IMR-90 (cell line): ENCODE measurements at regions not wholly inside any gene's neighbourhood (a gene's known extent, or its start where the extent isn't known, plus 50 kb on each side); places are given as distances from the start of the nearest gene placed in this dataset.

ENCODE experiments used
- ATAC-seq: fragments of 200-7000 bp; cut with Tn5 transposase; 2 replicates; pipeline ENCODE4 v1.9.1; 2020; ENCODE audit warnings: low read depth, mild to moderate bottlenecking, moderate library complexity
- BruUV-seq: library from RNA; stranded (reverse); fragments of 400-500 nt; replicated peaks from 2 replicates; lab custom pipeline; 2021; lab: Mats Ljungman, UMichigan
- CTCF ChIA-PET: fragments of 300-600 bp; formaldehyde crosslinking; extraction: SDS; loops from one replicate; lab custom pipeline; 2021; ENCODE audit warnings: antibody characterized with exemption; lab: Yijun Ruan, JAX
- POLR2A ChIA-PET: fragments of 300-600 bp; sonication (Branson Sonifier 250); formaldehyde crosslinking; loops from one replicate; lab custom pipeline; 2022; ENCODE audit warnings: antibody characterized with exemption; ENCODE audit not compliant: unreplicated experiment; lab: Charles Lee
- DNase-seq: peaks from one replicate; pipeline ENCODE4 v3.0.0; 2013
- H2AFZ ChIP-seq: replicated peaks from 2 replicates; pipeline ENCODE3; 2013; ENCODE audit warnings: low read length, mild to moderate bottlenecking; ENCODE audit not compliant: poor library complexity
- H2AK5ac ChIP-seq: 2 replicates; pipeline ENCODE4 v1.6.1; 2013; ENCODE audit warnings: low read depth, low read length, inconsistent platforms
- H2AK9ac ChIP-seq: replicated peaks from 2 replicates; pipeline ENCODE3; 2013; ENCODE audit warnings: mild to moderate bottlenecking, low read depth, low read length, moderate library complexity; ENCODE audit not compliant: poor library complexity
- H2BK120ac ChIP-seq: 2 replicates; pipeline ENCODE4 v1.6.1; 2013; ENCODE audit warnings: low read depth, low read length, inconsistent platforms
- H2BK15ac ChIP-seq: 3 replicates; pipeline ENCODE4 v1.6.1; 2013; ENCODE audit warnings: low read depth, low read length, inconsistent platforms
- H2BK20ac ChIP-seq: 2 replicates; pipeline ENCODE4 v1.6.1; 2013; ENCODE audit warnings: low read depth, mild to moderate bottlenecking, inconsistent platforms, low read length, moderate library complexity
- H2BK5ac ChIP-seq: 2 replicates; pipeline ENCODE4 v1.6.1; 2013; ENCODE audit warnings: mild to moderate bottlenecking, low read depth, low read length, inconsistent platforms; ENCODE audit not compliant: poor library complexity, severe bottlenecking
- H3K14ac ChIP-seq: replicated peaks from 2 replicates; pipeline ENCODE4 v1.6.1; 2013; ENCODE audit warnings: low read depth, low read length, inconsistent platforms
- H3K18ac ChIP-seq: 2 replicates; pipeline ENCODE4 v1.6.1; 2013; ENCODE audit warnings: low read depth, low read length, control low read depth
- H3K23ac ChIP-seq: 2 replicates; pipeline ENCODE4 v1.6.1; 2013; ENCODE audit warnings: low read depth, low read length, inconsistent platforms
- H3K27ac ChIP-seq: 2 replicates; pipeline ENCODE4 v1.5.1; 2013; ENCODE audit warnings: mild to moderate bottlenecking, control low read depth, low read length; ENCODE audit not compliant: insufficient read depth
- H3K27me3 ChIP-seq: 2 replicates; pipeline ENCODE4 v1.6.1; 2013; ENCODE audit warnings: low read length; ENCODE audit not compliant: control insufficient read depth, insufficient read depth
- H3K36me3 ChIP-seq: 2 replicates; pipeline ENCODE4 v1.6.1; 2013; ENCODE audit warnings: low read length, mixed read lengths; ENCODE audit not compliant: control insufficient read depth, insufficient read depth
- H3K4ac ChIP-seq: 2 replicates; pipeline ENCODE4 v1.6.1; 2013; ENCODE audit warnings: low read depth, low read length, inconsistent platforms
- H3K4me1 ChIP-seq: 2 replicates; pipeline ENCODE4 v1.6.1; 2013; ENCODE audit warnings: low read length, mixed read lengths; ENCODE audit not compliant: control insufficient read depth, insufficient read depth
- H3K4me2 ChIP-seq: 2 replicates; pipeline ENCODE4 v1.6.1; 2013; ENCODE audit warnings: low read depth, mild to moderate bottlenecking, control low read depth, low read length, moderate library complexity
- H3K4me3 ChIP-seq: 2 replicates; pipeline ENCODE4 v1.5.1; 2013; ENCODE audit warnings: low read depth, mild to moderate bottlenecking, control low read depth, low read length, moderate library complexity; ENCODE audit not compliant: insufficient read depth
- H3K56ac ChIP-seq: 2 replicates; pipeline ENCODE4 v1.6.1; 2013; ENCODE audit warnings: low read length, inconsistent platforms; ENCODE audit not compliant: insufficient read depth; ENCODE audit errors: extremely low read depth
- H3K79me1 ChIP-seq, 2 experiments: 2 replicates each; pipeline ENCODE4 v1.6.1; 2013; ENCODE audit warnings: low read length in 2 of 2, inconsistent platforms in 1 of 2, low read depth in 1 of 2
- H3K9ac ChIP-seq: 2 replicates; pipeline ENCODE4 v1.6.1; 2013; ENCODE audit warnings: low read depth, low read length, control low read depth
- H3K9me1 ChIP-seq: 2 replicates; pipeline ENCODE4 v1.6.1; 2013; ENCODE audit warnings: low read length, inconsistent platforms; ENCODE audit not compliant: insufficient read depth
- H3K9me3 ChIP-seq: 2 replicates; pipeline ENCODE4 v1.6.1; 2013; ENCODE audit warnings: low read length; ENCODE audit not compliant: control insufficient read depth, insufficient read depth
- H4K20me1 ChIP-seq: 2 replicates; pipeline ENCODE4 v1.6.1; 2013; ENCODE audit warnings: low read length, inconsistent platforms; ENCODE audit not compliant: insufficient read depth
- H4K5ac ChIP-seq: 2 replicates; pipeline ENCODE4 v1.6.1; 2013; ENCODE audit warnings: mild to moderate bottlenecking, low read depth, low read length, control low read depth
- H4K8ac ChIP-seq, 2 experiments: 2 replicates each; pipeline ENCODE4 v1.6.1; 2013; ENCODE audit warnings: low read depth in 2 of 2, low read length in 2 of 2, control low read depth in 1 of 2, inconsistent platforms in 1 of 2
- H4K91ac ChIP-seq: 2 replicates; pipeline ENCODE4 v1.6.1; 2013; ENCODE audit warnings: low read depth, low read length, inconsistent platforms; ENCODE audit not compliant: insufficient read depth
- BHLHE40 ChIP-seq: fragments of 150-350 bp; IDR thresholded peaks from 2 replicates; pipeline ENCODE4 v1.6.1; 2016; ENCODE audit warnings: mild to moderate bottlenecking, low read depth, low read length
- CEBPB ChIP-seq: IDR thresholded peaks from 2 replicates; pipeline ENCODE4 v1.6.1; 2012; ENCODE audit warnings: low read depth, low read length, improper control_type of control experiment
- FOS ChIP-seq: fragments of 150-350 bp; IDR thresholded peaks from 2 replicates; pipeline ENCODE4 v1.6.1; 2016; ENCODE audit warnings: low read depth, low read length
- MXI1 ChIP-seq: IDR thresholded peaks from 2 replicates; pipeline ENCODE4 v1.6.1; 2012; ENCODE audit warnings: low read depth, mild to moderate bottlenecking, low read length, moderate library complexity, borderline replicate concordance
- WGBS, 2 experiments: methylation state at CpG; one replicate each; pipeline versions ENCODE4 v1.1.5 to v1.1.7; 2013; ENCODE audit warnings: missing lambda C conversion rate in 2 of 2; ENCODE audit not compliant: insufficient read length in 1 of 2; ENCODE audit errors: extremely low coverage in 2 of 2; 5-methylcytosine and 5-hydroxymethylcytosine counted together
- dilution Hi-C: fragments of 300-500 bp; cut with HindIII; formaldehyde crosslinking; loops from one replicate; pipeline ENCODE4 v1.14.3; 2018; ENCODE audit warnings: low sequenced_read_pairs; ENCODE audit not compliant: unreplicated experiment
- in situ Hi-C: fragments of 300-500 bp; cut with MboI; formaldehyde crosslinking; loops from 3 replicates; pipeline ENCODE4 v1.14.3; 2019; ENCODE audit warnings: low sequenced_read_pairs, inconsistent platforms, mixed read lengths
- intact Hi-C: fragments of 100-400 bp; cut with micrococcal nuclease; formaldehyde crosslinking; loops from 2 replicates; pipeline ENCODE4 v1.10.0; 2022
- TF ChIP-seq, protein P1 (sequence below): fragments of 150-350 bp; IDR thresholded peaks from 2 replicates; pipeline ENCODE4 v1.6.1; 2017; ENCODE audit warnings: mild to moderate bottlenecking, antibody characterized with exemption, low read length, low read depth

DNA sequence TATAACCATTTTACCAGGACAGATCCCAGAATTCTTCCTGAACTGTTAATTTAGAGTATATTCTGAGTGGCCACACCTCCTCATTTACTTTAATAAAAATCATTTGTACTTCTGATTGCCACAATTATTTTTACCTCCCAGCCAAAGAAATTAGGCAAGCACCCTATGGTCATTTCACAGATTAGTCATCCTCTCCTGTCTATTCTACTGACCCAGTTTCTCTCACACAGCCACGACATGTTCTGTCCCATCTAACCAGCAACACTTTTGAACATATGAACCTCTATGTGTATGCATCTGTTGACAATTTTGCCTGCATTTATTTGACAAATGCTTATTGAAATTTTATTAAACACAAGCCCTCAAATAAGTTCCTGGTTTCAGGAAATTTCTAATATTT is 202.6 kb upstream of the STXBP5 start:
- Histone ChIP-seq H3K79me1 (no peaks in the 10 kb centered on the region), H2BK120ac (no peak overlapping the region), H4K5ac (no peak overlapping the region), H3K14ac (no peak overlapping the region), H3K27me3 (no peaks in the 10 kb centered on the region), H2BK15ac (no peak overlapping the region), H3K18ac (no peak overlapping the region), H3K9me3 (no peaks in the 10 kb centered on the region), H3K9me1 (peaks cover 9% of the 10 kb centered on the region), H2BK5ac (no peak overlapping the region), H3K9ac (no peak overlapping the region), H3K4me1 (peaks cover 6% of the 10 kb centered on the region), H4K91ac (no peak overlapping the region), H3K56ac (no peak overlapping the region), H4K8ac (no peak overlapping the region), H2AK9ac (no peak overlapping the region), H2BK20ac (no peak overlapping the region), H3K4ac (no peak overlapping the region), H3K36me3 (no peaks in the 10 kb centered on the region), H3K4me3 (no peak overlapping the region), H3K23ac (no peak overlapping the region), H4K20me1 (no peaks in the 10 kb centered on the region), H3K27ac (no peak overlapping the region), H2AFZ (no peak overlapping the region), H3K4me2 (no peak overlapping the region), H2AK5ac (no peak overlapping the region)
- DNase-seq, result no peak
- no peak for ATAC-seq
- CTCF ChIA-PET, result no interaction called here
- in situ Hi-C loops (no loop called here), intact Hi-C loops (no loop called here), dilution Hi-C loops (no loop called here)
- BruUV-seq, result no TSS peak
- TF ChIP-seq MXI1 (no peak), FOS (no peak), BHLHE40 (no peak), CEBPB (no peak)
- TF ChIP-seq, protein P1, sequence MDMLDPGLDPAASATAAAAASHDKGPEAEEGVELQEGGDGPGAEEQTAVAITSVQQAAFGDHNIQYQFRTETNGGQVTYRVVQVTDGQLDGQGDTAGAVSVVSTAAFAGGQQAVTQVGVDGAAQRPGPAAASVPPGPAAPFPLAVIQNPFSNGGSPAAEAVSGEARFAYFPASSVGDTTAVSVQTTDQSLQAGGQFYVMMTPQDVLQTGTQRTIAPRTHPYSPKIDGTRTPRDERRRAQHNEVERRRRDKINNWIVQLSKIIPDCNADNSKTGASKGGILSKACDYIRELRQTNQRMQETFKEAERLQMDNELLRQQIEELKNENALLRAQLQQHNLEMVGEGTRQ, result no peak
- WGBS, 2 experiments, result no CpG with 5 or more reads among the region's 1 CpG
- POLR2A ChIA-PET, result no interaction called here
